NOMO-1 (cell line): ENCODE measurements at regions not wholly inside any gene's neighbourhood (a gene's known extent, or its start where the extent isn't known, plus 50 kb on each side); places are given as distances from the start of the nearest gene placed in this dataset.

Source experiments
- DNase-seq, 2 experiments: peaks; one replicate each; lab custom pipeline; 2025; ENCODE audit not compliant: unreplicated experiment in 2 of 2; lab: John Stamatoyannopoulos, UW

GRCh38 chr3:162096874-162097273 is 600.3 kb downstream of the OTOL1 start:
- DNase-seq = no peak

- DNase-seq = no peak
These were observed 607.2 kb downstream of the OTOL1 start for GRCh38 chr3:162103808-162104207.

GRCh38 chr3:162111861-162112260 is 615.3 kb downstream of the OTOL1 start:
- no peak for DNase-seq

- no peak for DNase-seq
These were observed 616.1 kb downstream of the OTOL1 start for GRCh38 chr3:162112719-162113118.

- DNase-seq = no peak
These were observed 621.4 kb downstream of the OTOL1 start for GRCh38 chr3:162117961-162118360.

- DNase-seq = no peak
These were observed 623.0 kb downstream of the OTOL1 start for GRCh38 chr3:162119651-162120050.

- no peak for DNase-seq
These were observed 625.8 kb downstream of the OTOL1 start for GRCh38 chr3:162122405-162122804.

- no peak for DNase-seq
These were observed 629.2 kb downstream of the OTOL1 start for GRCh38 chr3:162125790-162126189.

- DNase-seq = no peak
These were observed 634.0 kb downstream of the OTOL1 start for GRCh38 chr3:162130582-162130981.

- no peak for DNase-seq
These were observed 636.4 kb downstream of the OTOL1 start for GRCh38 chr3:162132981-162133380.

- DNase-seq = no peak
These were observed 638.0 kb downstream of the OTOL1 start for GRCh38 chr3:162134571-162134970.

- no peak for DNase-seq
These were observed 639.5 kb downstream of the OTOL1 start for GRCh38 chr3:162136136-162136535.

- DNase-seq = no peak
These were observed 641.9 kb downstream of the OTOL1 start for GRCh38 chr3:162138509-162138908.

GRCh38 chr3:162139841-162140240 is 643.2 kb downstream of the OTOL1 start:
- DNase-seq = no peak

GRCh38 chr3:162141272-162141791 is 644.7 kb downstream of the OTOL1 start:
- no peak for DNase-seq

GRCh38 chr3:162142511-162142910 is 645.9 kb downstream of the OTOL1 start:
- DNase-seq = no peak

GRCh38 chr3:162143180-162143579 is 646.6 kb downstream of the OTOL1 start:
- no peak for DNase-seq

- no peak for DNase-seq
These were observed 651.4 kb downstream of the OTOL1 start for GRCh38 chr3:162147996-162148395.

- DNase-seq = no peak
These were observed 654.2 kb downstream of the OTOL1 start for GRCh38 chr3:162150790-162151189.

- DNase-seq = no peak
These were observed 656.0 kb downstream of the OTOL1 start for GRCh38 chr3:162152636-162153035.

- DNase-seq = no peak
These were observed 665.0 kb downstream of the OTOL1 start for GRCh38 chr3:162161595-162161994.

GRCh38 chr3:162165346-162165745 is 668.7 kb downstream of the OTOL1 start:
- DNase-seq = no peak

GRCh38 chr3:162166543-162166942 is 669.9 kb downstream of the OTOL1 start:
- no peak for DNase-seq
